ENCODE measurements at regions not wholly inside any gene's neighbourhood (a gene's known extent, or its start where the extent isn't known, plus 50 kb on each side); places are given as distances from the start of the nearest gene placed in this dataset.
"Not testable (repeated sequence)": the region's sequence is repeated elsewhere in the genome, so short reads cannot be mapped to it uniquely, and the experiment has no call there.

DNA sequence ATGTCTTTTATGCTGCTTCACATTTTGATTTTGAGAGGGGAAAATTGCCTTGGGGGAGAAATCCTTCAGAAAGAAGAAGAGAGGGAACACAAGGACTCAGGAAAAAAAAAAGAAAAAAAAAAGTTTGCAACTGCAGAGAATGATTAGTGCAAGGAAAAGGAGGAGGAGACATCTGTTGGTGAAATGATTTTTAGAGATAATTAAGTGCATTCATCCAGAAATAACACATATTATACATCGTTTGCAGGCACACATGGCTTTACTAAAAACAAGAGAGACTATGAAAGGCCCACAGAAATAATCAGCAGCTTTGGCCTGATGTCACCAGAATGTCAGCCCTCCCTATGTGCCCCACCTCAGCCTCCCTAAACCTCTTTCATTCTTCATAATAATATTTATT, 1058.2 kb downstream of the PCDH9 start:
- Histone ChIP-seq H3K9me3 (replicated peaks in 1 of 11) (no peaks in the 10 kb centered on the region), H3K27ac (no peak overlapping the region), H3K9ac (no peak overlapping the region), H4K20me1 (no peaks in the 10 kb centered on the region), H3K4me3 (no peak overlapping the region), H3K4me1 (no peaks in the 10 kb centered on the region), H3K36me3 (no peaks in the 10 kb centered on the region), H3K27me3 (no peaks in the 10 kb centered on the region), H3K4me2 (no peak overlapping the region)
- no peak for TF ChIP-seq Cebpa-rat (IDR thresholded peaks at IDR 0.05)

DNA sequence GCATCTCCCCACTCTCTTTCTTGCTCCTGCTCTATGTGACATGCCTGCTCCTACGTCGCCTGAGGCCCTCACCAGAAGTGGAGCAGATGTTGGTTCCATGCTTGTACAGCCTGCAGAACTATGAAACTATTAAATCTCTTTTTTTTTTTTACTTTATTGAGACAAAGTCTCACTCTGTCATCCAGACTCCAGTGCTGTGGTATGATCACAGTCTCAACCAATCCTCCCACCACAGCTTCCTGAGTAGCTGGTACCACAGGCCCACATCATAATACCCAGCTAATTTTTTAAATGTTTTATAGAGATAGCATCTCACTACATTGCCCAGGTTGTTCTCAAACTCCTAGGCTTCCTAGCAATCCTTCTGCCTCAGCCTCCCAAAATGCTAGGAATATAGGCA, 1067.7 kb downstream of the PCDH9 start:
- Histone ChIP-seq H3K4me3 (no peak overlapping the region), H3K4me1 (no peaks in the 10 kb centered on the region)

DNA sequence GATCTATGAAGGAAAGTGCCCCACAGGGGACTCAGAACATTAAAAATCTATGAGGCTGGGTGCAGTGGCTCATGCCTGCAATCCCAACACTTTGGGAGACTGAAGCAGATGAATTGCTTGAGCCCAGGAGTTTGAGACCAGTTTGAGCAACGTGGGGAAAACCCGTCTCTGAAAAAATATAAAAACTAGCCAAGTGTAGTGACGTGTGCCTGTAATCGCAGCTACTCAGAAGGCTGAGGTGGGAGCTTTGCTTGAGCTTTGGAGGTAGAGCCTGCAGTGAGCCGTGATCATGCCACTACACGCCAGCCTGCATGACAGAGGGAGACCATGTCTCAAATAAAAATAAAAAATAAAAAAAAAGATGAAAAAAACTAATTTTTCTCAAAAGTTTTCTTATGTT, 1070.6 kb downstream of the PCDH9 start:
- Histone ChIP-seq H3K27ac (no peak overlapping the region), H3K27me3 (no peaks in the 10 kb centered on the region), H3K9me3 (replicated peaks in 1 of 11) (0 out of 22 replicates have a peak, but pooled peaks cover 0 to 5% (median 0%) of the 10 kb centered on the region in 11 experiments), H4K20me1 (no peaks in the 10 kb centered on the region), H3K4me3 (no peak overlapping the region), H3K9ac (no peak overlapping the region), H3K4me2 (no peak overlapping the region), H3K36me3 (no peaks in the 10 kb centered on the region), H3K4me1 (peaks cover 0 to 10% (median 6%) of the 10 kb centered on the region in 10 experiments; a peak in 13 of 20 replicates)
- TF ChIP-seq Cebpa-rat (IDR thresholded peaks at IDR 0.05) = no peak

More for the DNA sequence above, 1067.7 kb downstream of the PCDH9 start:
- Histone ChIP-seq H3K36me3 (no peaks in the 10 kb centered on the region), H3K9me3 (replicated peaks in 1 of 11) (no peaks in the 10 kb centered on the region), H3K9ac (no peak overlapping the region), H3K4me2 (no peak overlapping the region), H4K20me1 (no peaks in the 10 kb centered on the region), H3K27me3 (no peaks in the 10 kb centered on the region), H3K27ac (no peak overlapping the region)
- no peak for TF ChIP-seq Cebpa-rat (IDR thresholded peaks at IDR 0.05)

DNA sequence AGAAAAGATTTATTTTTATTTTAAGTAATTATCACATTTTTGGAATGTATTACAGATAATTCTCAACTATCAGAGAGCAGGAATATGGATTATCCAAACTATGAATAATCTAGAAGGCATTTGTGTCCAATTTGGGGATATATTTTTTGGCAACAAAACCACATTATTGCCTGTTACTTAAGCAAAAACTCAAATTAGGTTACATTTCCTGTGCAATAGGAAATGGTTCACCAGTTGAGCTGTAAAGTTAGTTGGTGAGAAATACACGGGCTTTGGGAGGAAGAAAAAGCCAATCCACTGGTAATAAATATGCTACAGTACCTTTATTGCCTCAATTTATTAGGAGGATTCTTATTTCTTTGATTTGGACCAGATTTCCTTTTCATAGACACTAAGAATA, 1075.2 kb downstream of the PCDH9 start:
- Histone ChIP-seq H3K27me3 (no peaks in the 10 kb centered on the region), H3K36me3 (no peaks in the 10 kb centered on the region), H3K4me1 (peaks cover 0 to 10% (median 6%) of the 10 kb centered on the region in 10 experiments; a peak in 13 of 20 replicates), H4K20me1 (no peaks in the 10 kb centered on the region), H3K4me2 (peak overlapping the region in 10 of 11 experiments; percentile 27 to 64 (median 42); a peak in 15 of 22 replicates), H3K9ac (no peak overlapping the region), H3K27ac (peak overlapping the region in 2 of 11 experiments; percentile 3 to 12; a peak in 2 of 22 replicates), H3K4me3 (no peak overlapping the region), H3K9me3 (replicated peaks in 1 of 11) (0 out of 22 replicates have a peak, but pooled peaks cover 0 to 5% (median 0%) of the 10 kb centered on the region in 11 experiments)
- no peak for TF ChIP-seq Cebpa-rat (IDR thresholded peaks at IDR 0.05)

DNA sequence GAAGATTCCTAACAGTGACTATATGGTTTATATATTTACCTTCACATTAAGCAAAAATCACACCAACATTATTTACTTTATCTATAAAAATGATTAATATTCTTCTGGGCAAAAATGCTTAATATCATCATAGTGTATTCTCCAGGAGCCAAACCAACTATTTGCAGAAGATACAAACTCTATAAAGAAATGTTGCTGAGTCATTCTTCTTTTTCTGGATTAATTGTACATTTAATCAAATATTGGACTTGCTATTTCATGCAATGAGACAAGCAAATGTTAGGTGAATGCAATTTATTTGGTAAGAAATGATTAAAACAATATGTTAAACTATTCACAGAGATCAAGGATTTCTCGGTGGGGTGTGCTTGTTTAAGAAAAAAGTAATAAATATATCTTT, 1075.8 kb downstream of the PCDH9 start:
- 0 out of 22 replicates have a peak, but pooled peaks cover 0 to 5% (median 0%) of the 10 kb centered on the region in 11 experiments for H3K9me3 ChIP-seq (replicated peaks in 1 of 11)
- no peak overlapping the region for H3K4me2 ChIP-seq
- no peak overlapping the region for H3K9ac ChIP-seq
- H3K4me3 ChIP-seq = no peak overlapping the region
- no peaks in the 10 kb centered on the region for H4K20me1 ChIP-seq
- H3K36me3 ChIP-seq = no peaks in the 10 kb centered on the region
- no peaks in the 10 kb centered on the region for H3K27me3 ChIP-seq
- no peak for TF ChIP-seq Cebpa-rat (IDR thresholded peaks at IDR 0.05)
- H3K4me1 ChIP-seq = peaks cover 0 to 10% (median 6%) of the 10 kb centered on the region in 10 experiments; a peak in 13 of 20 replicates
- peak overlapping the region in 1 of 11 experiments; percentile 22; a peak in 1 of 22 replicates for H3K27ac ChIP-seq

DNA sequence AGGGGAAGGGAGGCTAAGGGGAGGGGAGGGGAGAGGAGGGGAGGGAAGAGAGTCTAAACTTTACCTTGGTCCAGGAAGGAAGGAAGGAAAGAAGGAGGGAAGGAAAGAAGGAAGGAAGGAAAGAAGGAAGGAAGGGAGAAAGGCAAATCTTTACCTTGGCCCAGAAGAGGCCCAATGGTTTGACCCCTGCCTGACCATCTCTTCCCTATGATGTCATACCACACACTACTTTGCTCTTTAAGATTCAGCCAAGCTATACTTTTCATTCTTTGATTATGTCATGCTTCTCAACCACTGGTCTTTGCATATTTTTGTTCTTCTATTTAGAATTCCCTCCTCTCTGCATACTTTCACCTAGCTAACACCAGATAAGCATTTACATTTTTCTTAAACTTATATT, 1077.5 kb downstream of the PCDH9 start:
- Histone ChIP-seq H3K27me3 (no peaks in the 10 kb centered on the region), H3K4me1 (peaks cover 0 to 10% (median 6%) of the 10 kb centered on the region in 10 experiments; a peak in 13 of 20 replicates), H3K9me3 (replicated peaks in 1 of 11) (0 out of 22 replicates have a peak, but pooled peaks cover 0 to 5% (median 0%) of the 10 kb centered on the region in 11 experiments), H3K36me3 (no peaks in the 10 kb centered on the region), H3K4me3 (no peak overlapping the region), H3K9ac (no peak overlapping the region), H3K4me2 (no peak overlapping the region), H3K27ac (no peak overlapping the region), H4K20me1 (no peaks in the 10 kb centered on the region)
- no peak for TF ChIP-seq Cebpa-rat (IDR thresholded peaks at IDR 0.05)

DNA sequence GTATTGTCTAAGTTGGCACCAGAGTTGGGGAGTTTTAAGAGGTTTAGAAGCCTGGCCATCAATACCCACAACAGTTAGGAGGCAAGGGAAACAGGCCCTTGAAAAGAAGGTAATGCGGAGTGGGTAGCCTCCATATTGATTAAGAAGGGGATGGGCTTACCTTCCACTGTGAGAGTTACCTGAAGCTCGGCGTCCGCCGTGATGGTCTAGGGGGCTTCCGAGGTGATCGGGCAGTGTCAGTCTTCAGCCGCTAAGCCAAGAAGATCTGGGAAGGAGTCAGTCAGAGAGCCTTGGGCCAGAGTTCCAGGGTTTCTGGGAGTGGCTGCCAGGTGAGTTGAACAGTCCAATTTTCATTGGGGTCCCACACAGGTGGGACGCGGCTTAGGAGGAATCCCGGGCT, 1085.8 kb downstream of the PCDH9 start:
- peaks cover 0 to 12% (median 0%) of the 10 kb centered on the region in 10 experiments; a peak in 5 of 20 replicates for H3K4me1 ChIP-seq
- H3K4me2 ChIP-seq = not testable (repeated sequence)

DNA sequence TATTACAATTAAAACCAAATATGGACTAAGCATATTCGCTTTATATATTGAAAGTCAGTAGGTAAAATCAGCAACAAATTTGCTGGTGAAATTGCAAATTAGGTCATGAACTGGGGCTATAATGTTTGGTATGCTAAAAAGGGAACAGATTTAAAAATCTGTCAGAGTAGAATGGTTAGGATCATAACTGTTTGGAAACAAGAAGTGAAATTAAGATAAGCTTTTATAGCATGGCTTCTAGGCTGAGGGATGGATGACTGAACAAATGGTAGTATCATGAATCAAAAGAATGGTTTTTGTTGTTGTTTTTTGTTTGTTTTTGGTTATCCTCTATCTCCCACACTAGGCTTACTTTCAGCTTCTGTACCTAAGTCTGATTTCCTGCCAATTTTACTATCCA, 1090.4 kb downstream of the PCDH9 start:
- Histone ChIP-seq H4K20me1 (no peaks in the 10 kb centered on the region), H3K27me3 (no peaks in the 10 kb centered on the region), H3K36me3 (no peaks in the 10 kb centered on the region), H3K4me2 (peak overlapping the region in 1 of 11 experiments; percentile 14; a peak in 1 of 22 replicates), H3K4me1 (peaks cover 0 to 12% (median 0%) of the 10 kb centered on the region in 10 experiments; a peak in 5 of 20 replicates), H3K27ac (no peak overlapping the region), H3K9me3 (replicated peaks in 1 of 11) (no peaks in the 10 kb centered on the region), H3K4me3 (no peak overlapping the region), H3K9ac (no peak overlapping the region)
- no peak for TF ChIP-seq Cebpa-rat (IDR thresholded peaks at IDR 0.05)

More for the DNA sequence above, 1085.8 kb downstream of the PCDH9 start:
- H3K36me3 ChIP-seq; H4K20me1 ChIP-seq; H3K4me3 ChIP-seq; H3K9ac ChIP-seq; H3K9me3 ChIP-seq (replicated peaks in 1 of 11); H3K27ac ChIP-seq; H3K27me3 ChIP-seq: not testable (repeated sequence)

DNA sequence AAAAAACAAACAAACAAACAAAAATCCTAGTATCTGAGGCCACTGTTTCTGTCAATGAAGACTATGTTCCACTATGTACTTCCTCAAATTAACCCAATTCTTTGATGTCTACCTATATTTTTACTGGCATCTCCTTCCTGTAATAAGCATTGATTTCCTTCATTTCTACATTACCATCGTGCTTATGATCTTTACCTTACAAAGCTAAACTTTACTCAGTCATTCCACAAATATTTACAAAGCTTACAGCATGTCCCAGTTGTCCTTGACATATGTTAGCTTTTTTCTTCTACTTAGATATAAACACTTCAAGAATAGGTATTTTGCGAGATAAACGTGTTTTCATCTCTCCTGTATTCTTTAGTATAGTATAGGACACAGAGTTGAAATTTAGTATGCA, 1090.9 kb downstream of the PCDH9 start:
- no peak overlapping the region for H3K4me2 ChIP-seq
- peaks cover 0 to 12% (median 0%) of the 10 kb centered on the region in 10 experiments; a peak in 5 of 20 replicates for H3K4me1 ChIP-seq
- no peaks in the 10 kb centered on the region for H4K20me1 ChIP-seq
- no peak overlapping the region for H3K4me3 ChIP-seq
- no peak overlapping the region for H3K9ac ChIP-seq
- no peaks in the 10 kb centered on the region for H3K27me3 ChIP-seq
- H3K9me3 ChIP-seq (replicated peaks in 1 of 11) = no peaks in the 10 kb centered on the region
- H3K36me3 ChIP-seq = no peaks in the 10 kb centered on the region
- TF ChIP-seq Cebpa-rat (IDR thresholded peaks at IDR 0.05) = no peak
- H3K27ac ChIP-seq = no peak overlapping the region

DNA sequence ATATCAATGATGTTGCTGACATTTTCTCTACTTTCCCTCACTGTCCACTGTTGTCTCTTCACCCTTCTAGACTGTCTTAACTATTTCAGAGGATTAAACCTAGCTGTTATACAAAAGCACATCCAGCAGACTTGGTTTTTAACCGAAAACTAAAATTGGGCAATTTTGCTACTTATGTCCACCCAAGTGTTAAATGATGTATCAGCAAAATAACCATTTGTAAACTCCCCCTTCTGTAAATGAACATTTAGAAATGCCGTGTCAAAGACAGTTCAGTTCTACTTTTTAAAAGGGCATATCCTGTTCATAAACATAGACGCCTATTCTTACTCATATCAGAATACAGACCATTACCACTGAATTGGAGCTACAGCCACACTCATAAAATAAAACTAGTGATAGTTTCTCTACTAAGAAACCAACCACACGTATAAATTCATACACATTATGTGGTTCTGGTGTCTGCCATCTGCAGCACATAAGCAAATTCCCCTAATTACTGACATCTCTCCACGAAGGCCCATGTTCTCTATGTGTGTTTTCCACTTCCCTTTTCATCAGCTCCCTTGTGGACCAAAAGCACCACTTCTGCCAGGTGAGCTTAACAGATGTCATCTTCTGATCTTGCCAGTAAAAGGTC, 1091.8 kb downstream of the PCDH9 start:
- Histone ChIP-seq H3K4me3 (no peak overlapping the region), H3K27ac (no peak overlapping the region), H3K27me3 (no peaks in the 10 kb centered on the region), H3K36me3 (no peaks in the 10 kb centered on the region), H3K4me1 (peaks cover 0 to 12% (median 0%) of the 10 kb centered on the region in 10 experiments; a peak in 5 of 20 replicates), H3K9ac (no peak overlapping the region), H3K9me3 (replicated peaks in 1 of 11) (no peaks in the 10 kb centered on the region), H3K4me2 (no peak overlapping the region), H4K20me1 (no peaks in the 10 kb centered on the region)
- no peak for TF ChIP-seq Cebpa-rat (IDR thresholded peaks at IDR 0.05)
